H1 (cell line): ENCODE measurements at regions not wholly inside any gene's neighbourhood (a gene's known extent, or its start where the extent isn't known, plus 50 kb on each side); places are given as distances from the start of the nearest gene placed in this dataset.

ENCODE experiments used
- CTCF ChIA-PET: fragments of 300-600 bp; sonication (Branson Sonifier 250); formaldehyde crosslinking; loops from one replicate; lab custom pipeline; 2021; ENCODE audit not compliant: partially characterized antibody; lab: Charles Lee
- POLR2A ChIA-PET: fragments of 300-600 bp; sonication (Branson Sonifier 250); formaldehyde crosslinking; loops from one replicate; lab custom pipeline; 2021; ENCODE audit warnings: inconsistent platforms; ENCODE audit not compliant: partially characterized antibody; lab: Charles Lee
- DNase-seq, 2 experiments: peaks; one replicate each; pipeline versions ENCODE4 v3.0.0 to v3.0.0-alpha.2; 2010 to 2022; ENCODE audit warnings: low spot score in 2 of 2, low read depth in 1 of 2, mixed read lengths in 1 of 2
- FAIRE-seq: peaks from 2 replicates; lab custom pipeline; 2011; peaks lifted over from hg19 to GRCh38; lab: Jason Lieb, UNC
- H2AFZ ChIP-seq: 2 replicates; pipeline ENCODE4 v1.8.1; 2012; ENCODE audit warnings: low read length, inconsistent platforms
- H2AK5ac ChIP-seq: 2 replicates; pipeline ENCODE4 v1.6.1; 2013; ENCODE audit warnings: low read depth, low read length
- H2BK120ac ChIP-seq: replicated peaks from 2 replicates; pipeline ENCODE3; 2013; ENCODE audit warnings: low read depth, low read length, inconsistent platforms
- H2BK12ac ChIP-seq: 2 replicates; pipeline ENCODE4 v1.6.1; 2013; ENCODE audit warnings: low read depth, low read length
- H2BK15ac ChIP-seq: 2 replicates; pipeline ENCODE4 v1.6.1; 2013; ENCODE audit warnings: low read length
- H2BK20ac ChIP-seq: 2 replicates; pipeline ENCODE4 v1.6.1; 2013; ENCODE audit warnings: low read length
- H2BK5ac ChIP-seq: 2 replicates; pipeline ENCODE4 v1.6.1; 2013; ENCODE audit warnings: low read depth, low read length
- H3K14ac ChIP-seq: 2 replicates; pipeline ENCODE4 v1.6.1; 2013; ENCODE audit warnings: inconsistent platforms; ENCODE audit not compliant: insufficient read length
- H3K18ac ChIP-seq: 2 replicates; pipeline ENCODE4 v1.6.1; 2013; ENCODE audit warnings: low read length; ENCODE audit errors: extremely low read depth
- H3K23ac ChIP-seq: 2 replicates; pipeline ENCODE4 v1.6.1; 2013; ENCODE audit warnings: inconsistent platforms; ENCODE audit not compliant: insufficient read length
- H3K23me2 ChIP-seq: 2 replicates; pipeline ENCODE4 v1.6.1; 2013; ENCODE audit warnings: low read depth, low read length
- H3K27ac ChIP-seq: 2 replicates; pipeline ENCODE4 v1.6.1; 2011; ENCODE audit warnings: low read depth, low read length, inconsistent platforms
- H3K27me3 ChIP-seq, 4 experiments: replicated peaks in 1 of 4; 1 replicate in 1 of 4; 2 replicates in 3 of 4; pipeline versions ENCODE4 v1.6.1 to v1.8.1; 2011 to 2013; ENCODE audit warnings: low read length in 3 of 4, mild to moderate bottlenecking in 3 of 4, inconsistent platforms in 2 of 4, mixed read lengths in 2 of 4, moderate library complexity in 1 of 4; ENCODE audit not compliant: control insufficient read depth in 3 of 4, insufficient read depth in 3 of 4; ENCODE audit errors: extremely low read depth in 1 of 4
- H3K36me3 ChIP-seq, 4 experiments: 2 replicates each; pipeline versions ENCODE4 v1.6.1 to v1.8.1; 2011 to 2013; ENCODE audit warnings: mild to moderate bottlenecking in 4 of 4, low read length in 3 of 4, moderate library complexity in 2 of 4, control low read depth in 1 of 4, inconsistent platforms in 1 of 4; ENCODE audit not compliant: insufficient read depth in 4 of 4, control insufficient read depth in 2 of 4
- H3K4ac ChIP-seq: replicated peaks from 2 replicates; pipeline ENCODE3; 2013; ENCODE audit warnings: low read length, low read depth, mixed read lengths, inconsistent platforms; ENCODE audit not compliant: insufficient read length
- H3K4me1 ChIP-seq, 4 experiments: replicated peaks in 1 of 4; 1 replicate in 1 of 4; 2 replicates in 3 of 4; pipeline versions ENCODE4 v1.6.1 to v1.8.1; 2011 to 2013; ENCODE audit warnings: low read length in 3 of 4, inconsistent platforms in 2 of 4, mixed read lengths in 1 of 4; ENCODE audit not compliant: insufficient read depth in 4 of 4, control insufficient read depth in 3 of 4
- H3K4me2 ChIP-seq, 2 experiments: 2 replicates each; pipeline versions ENCODE4 v1.6.1 to v1.8.1; 2011 to 2013; ENCODE audit warnings: low read depth in 2 of 2, low read length in 2 of 2, control low read depth in 1 of 2, inconsistent platforms in 1 of 2, mild to moderate bottlenecking in 1 of 2; ENCODE audit not compliant: insufficient read depth in 1 of 2
- H3K4me3 ChIP-seq, 4 experiments: fragments of 200-600, 300-600 bp in 1 of 4; sonication (generic), shearing (Covaris generic), sonication (Bioruptor Twin) in 1 of 4; 2 replicates each; pipeline versions ENCODE4 v1.5.1 to v1.8.1; 2011 to 2016; ENCODE audit warnings: low read length in 4 of 4, low read depth in 3 of 4, control low read depth in 2 of 4, inconsistent platforms in 2 of 4, mild to moderate bottlenecking in 2 of 4, mixed read lengths in 1 of 4, moderate library complexity in 1 of 4; ENCODE audit not compliant: insufficient read depth in 2 of 4; ENCODE audit errors: extremely low read depth in 1 of 4
- H3K56ac ChIP-seq: replicated peaks from 2 replicates; pipeline ENCODE3; 2013; ENCODE audit warnings: low read depth, mild to moderate bottlenecking, mixed read lengths, low read length, inconsistent platforms; ENCODE audit not compliant: insufficient read length
- H3K79me1 ChIP-seq: 2 replicates; pipeline ENCODE4 v1.6.1; 2013; ENCODE audit warnings: low read depth, low read length, control low read depth
- H3K79me2 ChIP-seq, 2 experiments: 2 replicates each; pipeline versions ENCODE4 v1.6.1 to v1.8.1; 2012 to 2013; ENCODE audit warnings: low read length in 2 of 2, mild to moderate bottlenecking in 2 of 2, inconsistent platforms in 1 of 2; ENCODE audit not compliant: insufficient read depth in 2 of 2, control insufficient read depth in 1 of 2
- H3K9ac ChIP-seq, 4 experiments: replicated peaks in 1 of 4; 1 replicate in 1 of 4; 2 replicates in 3 of 4; pipeline versions ENCODE4 v1.6.1 to v1.8.1; 2011 to 2013; ENCODE audit warnings: low read depth in 3 of 4, low read length in 3 of 4, control low read depth in 2 of 4, mild to moderate bottlenecking in 2 of 4, moderate library complexity in 2 of 4, inconsistent platforms in 1 of 4; ENCODE audit errors: extremely low read depth in 1 of 4
- H3K9me3 ChIP-seq, 2 experiments: 2 replicates each; pipeline versions ENCODE4 v1.6.1 to v1.8.1; 2012 to 2013; ENCODE audit warnings: mild to moderate bottlenecking in 2 of 2, moderate library complexity in 2 of 2, control low read depth in 1 of 2, inconsistent platforms in 1 of 2, low read depth in 1 of 2, low read length in 1 of 2, mixed read lengths in 1 of 2; ENCODE audit not compliant: insufficient read depth in 2 of 2
- H4K20me1 ChIP-seq, 2 experiments: replicated peaks in 1 of 2; 2 replicates each; pipeline versions ENCODE3 to v1.8.1; 2011 to 2013; ENCODE audit warnings: inconsistent platforms in 2 of 2, low read length in 2 of 2, mild to moderate bottlenecking in 1 of 2; ENCODE audit not compliant: insufficient read depth in 2 of 2, control insufficient read depth in 1 of 2
- H4K5ac ChIP-seq: 2 replicates; pipeline ENCODE4 v1.6.1; 2013; ENCODE audit warnings: low read length, low read depth, mixed read lengths, inconsistent platforms; ENCODE audit not compliant: insufficient read length
- H4K8ac ChIP-seq: 2 replicates; pipeline ENCODE4 v1.8.0; 2013; ENCODE audit warnings: mild to moderate bottlenecking, moderate library complexity, low read length, inconsistent platforms; ENCODE audit not compliant: insufficient read depth; ENCODE audit errors: extremely low read depth
- H4K91ac ChIP-seq: replicated peaks from 2 replicates; pipeline ENCODE3; 2013; ENCODE audit warnings: low read length, mixed read lengths, inconsistent platforms; ENCODE audit not compliant: insufficient read length
- CHD7 ChIP-seq: fragments of 300-600 bp; sonication (generic); IDR thresholded peaks from 2 replicates; pipeline ENCODE4 v1.7.1; 2012; ENCODE audit warnings: low read length, moderate library complexity, mild to moderate bottlenecking, inconsistent platforms; ENCODE audit not compliant: insufficient replicate concordance
- WGBS, 2 experiments: shearing (Covaris generic) in 1 of 2; methylation state at CpG; one replicate each; pipeline versions ENCODE4 v1.1.6 to v1.1.7; 2013 to 2015; ENCODE audit warnings: low lambda C conversion rate in 2 of 2, mixed read lengths in 2 of 2, inconsistent platforms in 1 of 2, low coverage in 1 of 2, missing lambda C conversion rate in 1 of 2; ENCODE audit not compliant: insufficient replicate concordance in 2 of 2, insufficient coverage in 1 of 2, insufficient read length in 1 of 2; ENCODE audit errors: extremely low coverage in 1 of 2, missing lambda C conversion rate in 1 of 2; 5-methylcytosine and 5-hydroxymethylcytosine counted together

DNA sequence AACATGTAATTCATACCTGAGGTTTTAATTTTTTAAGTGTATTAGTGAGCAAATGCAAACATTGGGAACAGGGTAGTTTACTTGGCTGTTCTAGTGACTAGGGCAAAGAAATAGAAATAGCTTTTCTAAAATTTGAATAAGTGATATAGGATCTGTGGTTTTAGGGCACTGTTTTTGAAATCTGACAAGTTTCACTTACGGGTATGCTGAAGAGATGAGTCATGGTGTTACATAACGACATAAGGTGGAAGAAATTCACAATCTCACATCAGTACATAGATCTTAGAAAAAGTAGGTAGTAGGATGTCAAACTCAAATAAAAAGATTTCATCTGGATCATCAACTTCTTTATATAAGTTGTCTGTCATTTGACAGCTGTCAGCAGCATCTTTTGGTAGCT, 772.3 kb downstream of the MAT2B start:
- Histone ChIP-seq H3K23me2 (no peaks in the 10 kb centered on the region), H3K9ac (no peak overlapping the region), H3K4ac (no peak overlapping the region), H3K4me2 (no peak overlapping the region), H2BK5ac (no peak overlapping the region), H3K23ac (no peak overlapping the region), H3K79me2 (no peaks in the 10 kb centered on the region), H3K4me1 (peaks cover 0 to 3% (median 1%) of the 10 kb centered on the region in 4 experiments; a peak in 2 of 7 replicates), H3K27me3 (no peaks in the 10 kb centered on the region), H4K5ac (no peak overlapping the region), H2BK20ac (no peak overlapping the region), H2AFZ (no peak overlapping the region), H2BK12ac (no peak overlapping the region), H3K18ac (no peak overlapping the region), H3K56ac (no peak overlapping the region), H3K27ac (no peak overlapping the region), H2BK120ac (no peak overlapping the region), H4K8ac (no peak overlapping the region), H4K20me1 (no peaks in the 10 kb centered on the region), H3K14ac (no peak overlapping the region), H3K4me3 (no peak overlapping the region), H3K9me3 (no peaks in the 10 kb centered on the region), H2AK5ac (no peak overlapping the region), H2BK15ac (no peak overlapping the region), H3K79me1 (no peaks in the 10 kb centered on the region), H3K36me3 (no peaks in the 10 kb centered on the region), H4K91ac (no peak overlapping the region)
- CTCF ChIA-PET, result interaction anchor here (2.3 kb wide), 1 partner anchor 37 kb away, joined by 6 read pairs; no protein-coding TSS in a partner anchor
- DNase-seq (no peak), FAIRE-seq (no peak)
- 91% methylated on average over 2 of the region's 2 CpGs; no CpG with 5 or more reads in 1 of the 2 experiments for WGBS, 2 experiments
- POLR2A ChIA-PET, result no interaction called here
- no peak for TF ChIP-seq CHD7
